ENCODE measurements at regions not wholly inside any gene's neighbourhood (a gene's known extent, or its start where the extent isn't known, plus 50 kb on each side); places are given as distances from the start of the nearest gene placed in this dataset.

DNA sequence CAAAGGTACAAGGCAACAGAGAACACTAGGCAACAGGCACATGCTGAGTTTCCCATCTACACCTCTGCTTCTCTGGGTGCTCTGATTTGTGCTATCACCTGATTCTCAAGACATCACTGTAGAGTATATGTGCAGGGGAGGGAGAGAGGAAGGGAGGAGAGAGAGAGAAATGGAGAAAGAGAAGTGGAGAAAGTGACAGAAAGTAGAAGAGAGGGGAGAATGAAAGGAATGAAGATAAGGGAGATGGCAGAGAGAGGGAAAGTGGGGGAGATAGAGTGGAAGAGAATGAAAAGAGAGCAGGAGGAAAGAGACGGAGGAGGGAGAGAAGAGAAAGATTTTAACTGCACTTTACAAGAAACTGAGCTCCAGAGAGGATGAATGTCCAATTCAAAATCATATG is 340.7 kb upstream of the CDH5 start:
- TF ChIP-seq POLR2A (IDR thresholded peaks at IDR 0.05; ENCODE audit: low read depth) (no peak), POLR2AphosphoS5 (IDR thresholded peaks at IDR 0.05) (no peak), EP300 (IDR thresholded peaks at IDR 0.05) (no peak)
